SK-N-SH (cell line): ENCODE measurements at regions not wholly inside any gene's neighbourhood (a gene's known extent, or its start where the extent isn't known, plus 50 kb on each side); places are given as distances from the start of the nearest gene placed in this dataset.

Experiments used
- CTCF ChIA-PET: fragments of 300-600, 350-600 bp; formaldehyde crosslinking; extraction: SDS; loops from one replicate; lab custom pipeline; 2021; lab: Yijun Ruan, JAX
- POLR2A ChIA-PET: fragments of 350-600 bp; sonication (Branson Sonifier 250); formaldehyde crosslinking; extraction: SDS; loops from one replicate; lab custom pipeline; 2020; ENCODE audit warnings: antibody characterized with exemption, inconsistent platforms; lab: Yijun Ruan, JAX
- DNase-seq: peaks from one replicate; pipeline ENCODE4 v3.0.0; 2012
- H2AFZ ChIP-seq: fragments of 200-600 bp; sonication (generic); 2 replicates; pipeline ENCODE4 v1.8.1; 2016; ENCODE audit warnings: antibody characterized with exemption, mild to moderate bottlenecking, low read depth
- H3F3A ChIP-seq: fragments of 200-600 bp; sonication (generic); replicated peaks from 2 replicates; pipeline ENCODE3; 2016; ENCODE audit warnings: antibody characterized with exemption, mild to moderate bottlenecking; ENCODE audit not compliant: insufficient read depth
- H3K27ac ChIP-seq, 2 experiments: fragments of 200-500 bp in 1 of 2; fragments of 200-600 bp in 1 of 2; sonication (Bioruptor generic) in 1 of 2; sonication (generic), shearing (Covaris generic) in 1 of 2; 2 replicates each; pipeline versions ENCODE4 v1.5.1 to v1.6.1; 2014 to 2016; ENCODE audit warnings: low read depth in 2 of 2, inconsistent platforms in 1 of 2, low read length in 1 of 2, mild to moderate bottlenecking in 1 of 2, mixed read lengths in 1 of 2
- H3K27me3 ChIP-seq: fragments of 200-600 bp; sonication (generic), shearing (Covaris generic); 2 replicates; pipeline ENCODE4 v1.6.1; 2016; ENCODE audit warnings: mixed run types; ENCODE audit not compliant: insufficient read depth
- H3K36me3 ChIP-seq, 2 experiments: fragments of 200-500 bp in 1 of 2; fragments of 200-600 bp in 1 of 2; sonication (Bioruptor generic) in 1 of 2; sonication (generic) in 1 of 2; replicated peaks in 1 of 2; 2 replicates each; pipeline versions ENCODE3 to v1.5.1; 2014 to 2016; ENCODE audit warnings: low read length in 1 of 2, mild to moderate bottlenecking in 1 of 2; ENCODE audit not compliant: insufficient read depth in 2 of 2, control insufficient read depth in 1 of 2
- H3K4me1 ChIP-seq, 2 experiments: fragments of 200-500 bp in 1 of 2; fragments of 200-600 bp in 1 of 2; sonication (Bioruptor generic) in 1 of 2; sonication (generic), shearing (Covaris generic) in 1 of 2; 2 replicates each; pipeline versions ENCODE4 v1.5.1 to v1.6.1; 2014 to 2016; ENCODE audit warnings: low read depth in 1 of 2, low read length in 1 of 2, mixed run types in 1 of 2; ENCODE audit not compliant: insufficient read depth in 2 of 2, control insufficient read depth in 1 of 2
- H3K4me2 ChIP-seq: fragments of 200-600 bp; sonication (generic), shearing (Covaris generic); 2 replicates; pipeline ENCODE4 v1.6.1; 2017; ENCODE audit warnings: mixed run types
- H3K4me3 ChIP-seq, 2 experiments: fragments of 200-500 bp in 1 of 2; fragments of 200-600 bp in 1 of 2; sonication (Bioruptor generic) in 1 of 2; sonication (generic), shearing (Covaris generic) in 1 of 2; 2 replicates each; pipeline versions ENCODE4 v1.5.1 to v1.8.1; 2014 to 2016; ENCODE audit warnings: low read depth in 2 of 2, inconsistent platforms in 1 of 2, low read length in 1 of 2, mild to moderate bottlenecking in 1 of 2, mixed read lengths in 1 of 2, moderate library complexity in 1 of 2
- H3K79me2 ChIP-seq: fragments of 200-600 bp; sonication (generic); 2 replicates; pipeline ENCODE4 v1.8.1; 2017; ENCODE audit warnings: mild to moderate bottlenecking; ENCODE audit not compliant: insufficient read depth
- H3K9ac ChIP-seq: fragments of 200-600 bp; sonication (generic); 2 replicates; pipeline ENCODE4 v1.6.1; 2017; ENCODE audit warnings: mixed run types
- H3K9me2 ChIP-seq: fragments of 200-600 bp; sonication (generic); 2 replicates; pipeline ENCODE4 v1.6.1; 2017; ENCODE audit warnings: mixed run types
- H3K9me3 ChIP-seq: fragments of 200-600 bp; sonication (generic); 2 replicates; pipeline ENCODE4 v1.6.1; 2017; ENCODE audit warnings: mixed run types, mild to moderate bottlenecking, moderate library complexity
- H4K20me1 ChIP-seq: fragments of 200-600 bp; sonication (generic); 2 replicates; pipeline ENCODE4 v1.6.1; 2017; ENCODE audit warnings: mild to moderate bottlenecking, mixed run types; ENCODE audit not compliant: insufficient read depth
- CHD2 ChIP-seq: fragments of 150-350 bp; IDR thresholded peaks from 2 replicates; pipeline ENCODE4 v1.6.1; 2018; ENCODE audit warnings: low read length; ENCODE audit not compliant: partially characterized antibody
- CTCF ChIP-seq: fragments of 200-600 bp; sonication (generic); IDR thresholded peaks from 2 replicates; pipeline ENCODE4 v1.6.1; 2017; ENCODE audit warnings: antibody characterized with exemption, mild to moderate bottlenecking, moderate library complexity
- FOXJ3 ChIP-seq: sonication (generic); formaldehyde crosslinking; IDR thresholded peaks from 2 replicates; pipeline ENCODE4 v1.5.1; 2020; ENCODE audit warnings: mild to moderate bottlenecking, missing genetic modification reagents
- FOXM1 ChIP-seq: IDR thresholded peaks from 2 replicates; pipeline ENCODE4 v1.4.0; 2012; ENCODE audit warnings: low read depth, mild to moderate bottlenecking
- GATA2 ChIP-seq: sonication (generic); formaldehyde crosslinking; IDR thresholded peaks from 2 replicates; pipeline ENCODE4 v1.5.0; 2020; ENCODE audit warnings: mild to moderate bottlenecking, missing genetic modification reagents
- IRF3 ChIP-seq: fragments of 150-350 bp; IDR thresholded peaks from 2 replicates; pipeline ENCODE4 v1.6.1; 2016; ENCODE audit warnings: mild to moderate bottlenecking, low read depth, low read length
- JUND ChIP-seq: IDR thresholded peaks from 2 replicates; pipeline ENCODE4 v1.4.0; 2012
- MAX ChIP-seq: IDR thresholded peaks from 2 replicates; pipeline ENCODE4 v1.4.0; 2012; ENCODE audit warnings: low read depth
- MEF2A ChIP-seq: IDR thresholded peaks from 2 replicates; pipeline ENCODE4 v1.4.0; 2012; ENCODE audit warnings: low read depth, borderline replicate concordance
- MXI1 ChIP-seq: IDR thresholded peaks from 2 replicates; pipeline ENCODE4 v1.6.1; 2012; ENCODE audit warnings: mild to moderate bottlenecking, low read depth, low read length, improper control_type of control experiment
- NFIC ChIP-seq: IDR thresholded peaks from 2 replicates; pipeline ENCODE4 v1.4.0; 2012; ENCODE audit warnings: borderline replicate concordance
- PBX3 ChIP-seq: IDR thresholded peaks from 2 replicates; pipeline ENCODE4; 2012
- POLR2AphosphoS5 ChIP-seq: IDR thresholded peaks from 2 replicates; pipeline ENCODE4 v1.6.1; 2012; ENCODE audit warnings: low read depth, low read length
- RAD21 ChIP-seq: IDR thresholded peaks from 2 replicates; pipeline ENCODE4 v1.6.1; 2012; ENCODE audit warnings: mild to moderate bottlenecking, low read length
- RFX5 ChIP-seq: IDR thresholded peaks from 2 replicates; pipeline ENCODE4 v1.6.1; 2012; ENCODE audit warnings: mild to moderate bottlenecking, improper control_type of control experiment, low read length
- RXRA ChIP-seq: IDR thresholded peaks from 2 replicates; pipeline ENCODE4 v1.4.0; 2012; ENCODE audit warnings: low read depth, mild to moderate bottlenecking, borderline replicate concordance
- SIN3A ChIP-seq: IDR thresholded peaks from 2 replicates; pipeline ENCODE4 v1.6.1; 2012; ENCODE audit warnings: low read depth, mild to moderate bottlenecking, low read length, moderate library complexity, borderline replicate concordance
- SMC3 ChIP-seq: IDR thresholded peaks from 2 replicates; pipeline ENCODE4 v1.6.1; 2012; ENCODE audit warnings: low read depth, low read length, improper control_type of control experiment
- TAF1 ChIP-seq: IDR thresholded peaks from 2 replicates; pipeline ENCODE4 v1.6.1; 2012; ENCODE audit warnings: low read depth, mild to moderate bottlenecking, low read length, moderate library complexity, borderline replicate concordance
- TCF12 ChIP-seq: IDR thresholded peaks from 2 replicates; pipeline ENCODE4 v1.4.0; 2012
- USF1 ChIP-seq: IDR thresholded peaks from 2 replicates; pipeline ENCODE4 v1.4.0; 2012; ENCODE audit warnings: low read depth, borderline replicate concordance
- YY1 ChIP-seq: IDR thresholded peaks from 2 replicates; pipeline ENCODE4 v1.4.0; 2012; ENCODE audit warnings: low read depth, mild to moderate bottlenecking
- WGBS: methylation state at CpG from one replicate; pipeline ENCODE4 v1.1.6; 2017; ENCODE audit warnings: low lambda C conversion rate; 5-methylcytosine and 5-hydroxymethylcytosine counted together

- WGBS, result 0% methylated on average over 1 of the region's 1 CpG
- Histone ChIP-seq H3K9me3 (no peaks in the 10 kb centered on the region), H3K9ac (no peak overlapping the region), H3K27me3 (no peaks in the 10 kb centered on the region), H3K4me1 (no peaks in the 10 kb centered on the region), H3K4me2 (no peak overlapping the region), H4K20me1 (no peaks in the 10 kb centered on the region), H3K9me2 (no peaks in the 10 kb centered on the region; the same call in 1 of the 2 replicates), H2AFZ (no peak overlapping the region), H3K79me2 (no peaks in the 10 kb centered on the region), H3K4me3 (no peak overlapping the region), H3K36me3 (no peaks in the 10 kb centered on the region), H3K27ac (no peak overlapping the region), H3F3A (no peaks in the 10 kb centered on the region)
- POLR2A ChIA-PET, result no interaction called here
- TF ChIP-seq JUND (no peak), RFX5 (no peak), RAD21 (no peak), SIN3A (no peak), RXRA (no peak), CHD2 (no peak), POLR2AphosphoS5 (no peak), PBX3 (no peak), CTCF (no peak)
- CTCF ChIA-PET, result no interaction called here
- no peak for DNase-seq
Observed at GRCh38 chr3:191795196-191795595, 334.2 kb downstream of the PYDC2 start.

- ChIA-PET CTCF (no interaction called here), POLR2A (no interaction called here)
- no peaks in the 10 kb centered on the region for H3K9me3 ChIP-seq
- TF ChIP-seq USF1, result no peak
- no peak for TF ChIP-seq IRF3
- TF ChIP-seq MEF2A, result no peak
- no peak for TF ChIP-seq MAX
- TF ChIP-seq YY1, result no peak
- TF ChIP-seq TAF1, result no peak
- TF ChIP-seq FOXJ3 (CRISPR knock-in tag), result no peak
- no peak for TF ChIP-seq JUND
- TF ChIP-seq MXI1, result no peak
- TF ChIP-seq TCF12, result no peak
- no peak for TF ChIP-seq GATA2 (CRISPR knock-in tag)
- TF ChIP-seq SMC3, result no peak
- no peak for TF ChIP-seq NFIC
- no peak for TF ChIP-seq RFX5
- no peak for TF ChIP-seq RXRA
- no peak for TF ChIP-seq FOXM1
Observed at GRCh38 chr3:191797271-191797670, 336.3 kb downstream of the PYDC2 start.

More at GRCh38 chr3:191797271-191797670, 336.3 kb downstream of the PYDC2 start:
- 7% methylated on average over 3 of the region's 3 CpGs for whole genome bisulfite sequencing
- no peak overlapping the region for H2AFZ ChIP-seq
- H3K4me2 ChIP-seq, result no peak overlapping the region
- no peaks in the 10 kb centered on the region for H3K36me3 ChIP-seq
- no peaks in the 10 kb centered on the region for H4K20me1 ChIP-seq
- no peak for DNase-seq
- no peak overlapping the region for H3K9ac ChIP-seq
- H3K27ac ChIP-seq, result no peak overlapping the region
- H3K4me3 ChIP-seq, result no peak overlapping the region
- no peaks in the 10 kb centered on the region; the same call in 1 of the 2 replicates for H3K9me2 ChIP-seq
- no peaks in the 10 kb centered on the region for H3K27me3 ChIP-seq
- no peaks in the 10 kb centered on the region for H3K4me1 ChIP-seq
- H3K79me2 ChIP-seq, result no peaks in the 10 kb centered on the region
- no peaks in the 10 kb centered on the region for H3F3A ChIP-seq
